Fibroblast of upper back skin (primary cell): ENCODE measurements at regions not wholly inside any gene's neighbourhood (a gene's known extent, or its start where the extent isn't known, plus 50 kb on each side); places are given as distances from the start of the nearest gene placed in this dataset.
A peak's percentile ranks its signal among the peaks of the same experiment; 100 is the strongest.
"Not testable (repeated sequence)": the region's sequence is repeated elsewhere in the genome, so short reads cannot be mapped to it uniquely, and the experiment has no call there.

Experiments used
- DNase-seq: peaks from one replicate; pipeline ENCODE4 v3.0.0-alpha.2; 2013

- DNase-seq = no peak
Measured at GRCh38 chr10:25724241-25724640, 209.8 kb upstream of the MYO3A start.

GRCh38 chr10:25725917-25726716 lies 207.9 kb upstream of the MYO3A start:
- peak; percentile 32 for DNase-seq

GRCh38 chr10:25738776-25739175 lies 195.3 kb upstream of the MYO3A start:
- no peak for DNase-seq

- DNase-seq = no peak
Measured at GRCh38 chr10:25743832-25744231, 190.2 kb upstream of the MYO3A start.

- DNase-seq = no peak
Measured at GRCh38 chr10:25744574-25744973, 189.5 kb upstream of the MYO3A start.

- no peak for DNase-seq
Measured at GRCh38 chr10:25745976-25746375, 188.1 kb upstream of the MYO3A start.

GRCh38 chr10:25747084-25747483 lies 186.9 kb upstream of the MYO3A start:
- no peak for DNase-seq

GRCh38 chr10:25748509-25748908 lies 185.5 kb upstream of the MYO3A start:
- DNase-seq = no peak

GRCh38 chr10:25753776-25754175 lies 180.3 kb upstream of the MYO3A start:
- no peak for DNase-seq

- not testable (repeated sequence) for DNase-seq
Measured at GRCh38 chr10:25755874-25756273, 178.2 kb upstream of the MYO3A start.

- DNase-seq = no peak
Measured at GRCh38 chr10:25756784-25757183, 177.2 kb upstream of the MYO3A start.

GRCh38 chr10:25758041-25758457 lies 176.0 kb upstream of the MYO3A start:
- DNase-seq = no peak

- no peak for DNase-seq
Measured at GRCh38 chr10:25758511-25758910, 175.5 kb upstream of the MYO3A start.

- DNase-seq = no peak
Measured at GRCh38 chr10:25761937-25762336, 172.1 kb upstream of the MYO3A start.

GRCh38 chr10:25766213-25766612 lies 167.8 kb upstream of the MYO3A start:
- DNase-seq = no peak

- DNase-seq = no peak
Measured at GRCh38 chr10:25766687-25767221, 167.3 kb upstream of the MYO3A start.

- no peak for DNase-seq
Measured at GRCh38 chr10:25768167-25768566, 165.9 kb upstream of the MYO3A start.

- DNase-seq = no peak
Measured at GRCh38 chr10:25778646-25779045, 155.4 kb upstream of the MYO3A start.

GRCh38 chr10:25786161-25786560 lies 147.9 kb upstream of the MYO3A start:
- DNase-seq = no peak

GRCh38 chr10:25786899-25787298 lies 147.1 kb upstream of the MYO3A start:
- DNase-seq = no peak

GRCh38 chr10:25797888-25798429 lies 136.1 kb upstream of the MYO3A start:
- DNase-seq = no peak

GRCh38 chr10:25804505-25804904 lies 129.5 kb upstream of the MYO3A start:
- no peak for DNase-seq

GRCh38 chr10:25805986-25806385 lies 128.0 kb upstream of the MYO3A start:
- DNase-seq = no peak

- no peak for DNase-seq
Measured at GRCh38 chr10:25808372-25808771, 125.7 kb upstream of the MYO3A start.
